Neural progenitor cell (in vitro differentiated cells): ENCODE measurements at regions not wholly inside any gene's neighbourhood (a gene's known extent, or its start where the extent isn't known, plus 50 kb on each side); places are given as distances from the start of the nearest gene placed in this dataset.

Experiments
- DNase-seq: peaks from one replicate; pipeline ENCODE4 v3.0.0-alpha.2; 2016; ENCODE audit warnings: low spot score
- H2AFZ ChIP-seq: fragments of 200-600 bp; sonication (generic); replicated peaks from 2 replicates; pipeline ENCODE4 v1.6.1; 2016; ENCODE audit warnings: antibody characterized with exemption
- H3F3A ChIP-seq: fragments of 200-600 bp; sonication (generic); 2 replicates; pipeline ENCODE4 v1.6.1; 2016; ENCODE audit warnings: antibody characterized with exemption, low read depth
- H3K27ac ChIP-seq: fragments of 200-600 bp; sonication (generic); 2 replicates; pipeline ENCODE4 v1.5.1; 2016; ENCODE audit warnings: mild to moderate bottlenecking
- H3K27me3 ChIP-seq: fragments of 200-600 bp; sonication (generic); 2 replicates; pipeline ENCODE4 v1.6.1; 2016; ENCODE audit warnings: mild to moderate bottlenecking, moderate library complexity
- H3K36me3 ChIP-seq: fragments of 200-600 bp; sonication (generic); 2 replicates; pipeline ENCODE4 v1.5.1; 2016
- H3K4me1 ChIP-seq: fragments of 200-600 bp; sonication (generic); 2 replicates; pipeline ENCODE4 v1.6.1; 2016; ENCODE audit warnings: mixed run types
- H3K4me2 ChIP-seq: fragments of 200-600 bp; sonication (generic); 2 replicates; pipeline ENCODE4 v1.6.1; 2016
- H3K4me3 ChIP-seq: fragments of 200-600 bp; sonication (generic); 2 replicates; pipeline ENCODE4 v1.5.1; 2016
- H3K79me2 ChIP-seq: fragments of 200-600 bp; sonication (generic); 2 replicates; pipeline ENCODE4 v1.6.1; 2016; ENCODE audit warnings: low read depth
- H3K9ac ChIP-seq: fragments of 200-600 bp; sonication (generic); 2 replicates; pipeline ENCODE4 v1.6.1; 2016
- H3K9me3 ChIP-seq: fragments of 200-600 bp; sonication (generic); 2 replicates; pipeline ENCODE4 v1.5.1; 2016; ENCODE audit warnings: low read depth
- H4K20me1 ChIP-seq: fragments of 200-600 bp; sonication (generic); 2 replicates; pipeline ENCODE4 v1.6.1; 2016; ENCODE audit warnings: low read depth
- H3K27ac Mint-ChIP-seq: 3 replicates; pipeline ENCODE4 v1.8.0; 2021; ENCODE audit warnings: mixed read lengths
- H3K27me3 Mint-ChIP-seq: 2 replicates; pipeline ENCODE4 v1.8.0; 2022; ENCODE audit warnings: low read depth, mild to moderate bottlenecking, inconsistent platforms, moderate library complexity, mixed read lengths; ENCODE audit not compliant: insufficient read depth
- H3K36me3 Mint-ChIP-seq: 3 replicates; pipeline ENCODE4 v1.8.0; 2021; ENCODE audit warnings: mixed read lengths
- H3K4me1 Mint-ChIP-seq: 3 replicates; pipeline ENCODE4 v1.8.0; 2021; ENCODE audit warnings: mixed read lengths
- H3K4me3 Mint-ChIP-seq: 3 replicates; pipeline ENCODE4 v1.8.0; 2021; ENCODE audit warnings: mild to moderate bottlenecking, moderate library complexity, mixed read lengths
- H3K9me3 Mint-ChIP-seq: 3 replicates; pipeline ENCODE4 v1.8.0; 2020; ENCODE audit warnings: mixed read lengths
- EZH2 ChIP-seq: fragments of 200-600 bp; sonication (generic); IDR thresholded peaks from 2 replicates; pipeline ENCODE4 v1.6.1; 2017; ENCODE audit warnings: antibody characterized with exemption, mild to moderate bottlenecking, moderate library complexity
- EZH2phosphoT487 ChIP-seq: fragments of 200-600 bp; sonication (generic); IDR thresholded peaks from 2 replicates; pipeline ENCODE4 v1.6.1; 2017; ENCODE audit warnings: antibody characterized with exemption
- TF ChIP-seq, protein P1 (sequence below): fragments of 200-600 bp; sonication (generic); IDR thresholded peaks from 2 replicates; pipeline ENCODE4 v1.5.1; 2017; ENCODE audit warnings: antibody characterized with exemption, mild to moderate bottlenecking

DNA sequence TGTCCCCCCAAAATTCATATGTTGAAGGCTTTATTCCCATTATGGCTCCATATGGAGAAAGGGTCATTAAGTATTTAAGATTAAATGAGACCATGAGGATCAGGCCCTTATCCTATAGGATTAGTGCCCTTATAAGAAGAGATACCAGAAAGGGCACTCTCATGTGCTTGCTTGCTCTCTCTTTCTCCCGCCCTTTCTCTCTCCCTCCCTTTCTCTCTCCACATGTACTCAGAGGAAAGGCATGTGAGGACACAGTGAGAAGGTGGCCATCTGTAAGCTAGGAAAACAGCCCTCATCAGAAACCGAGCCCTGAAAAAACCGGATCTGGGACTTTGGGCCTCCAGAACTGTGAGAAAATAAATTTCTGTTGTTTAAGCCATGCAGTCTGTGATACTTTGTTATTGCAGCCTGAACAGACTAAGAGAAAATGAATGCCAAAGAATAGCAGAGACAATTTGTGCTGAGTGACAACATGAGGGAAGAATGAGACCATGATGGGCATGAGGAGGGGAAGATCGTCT, 300.0 kb upstream of the SLC39A10 start:
- H3K79me2 ChIP-seq, result no peaks in the 10 kb centered on the region
- H3K4me2 ChIP-seq, result no peak overlapping the region
- H3K36me3 ChIP-seq, result no peaks in the 10 kb centered on the region
- no peak for DNase-seq
- no peak for TF ChIP-seq EZH2
- TF ChIP-seq, protein P1, sequence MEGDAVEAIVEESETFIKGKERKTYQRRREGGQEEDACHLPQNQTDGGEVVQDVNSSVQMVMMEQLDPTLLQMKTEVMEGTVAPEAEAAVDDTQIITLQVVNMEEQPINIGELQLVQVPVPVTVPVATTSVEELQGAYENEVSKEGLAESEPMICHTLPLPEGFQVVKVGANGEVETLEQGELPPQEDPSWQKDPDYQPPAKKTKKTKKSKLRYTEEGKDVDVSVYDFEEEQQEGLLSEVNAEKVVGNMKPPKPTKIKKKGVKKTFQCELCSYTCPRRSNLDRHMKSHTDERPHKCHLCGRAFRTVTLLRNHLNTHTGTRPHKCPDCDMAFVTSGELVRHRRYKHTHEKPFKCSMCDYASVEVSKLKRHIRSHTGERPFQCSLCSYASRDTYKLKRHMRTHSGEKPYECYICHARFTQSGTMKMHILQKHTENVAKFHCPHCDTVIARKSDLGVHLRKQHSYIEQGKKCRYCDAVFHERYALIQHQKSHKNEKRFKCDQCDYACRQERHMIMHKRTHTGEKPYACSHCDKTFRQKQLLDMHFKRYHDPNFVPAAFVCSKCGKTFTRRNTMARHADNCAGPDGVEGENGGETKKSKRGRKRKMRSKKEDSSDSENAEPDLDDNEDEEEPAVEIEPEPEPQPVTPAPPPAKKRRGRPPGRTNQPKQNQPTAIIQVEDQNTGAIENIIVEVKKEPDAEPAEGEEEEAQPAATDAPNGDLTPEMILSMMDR, result no peak
- no peak for TF ChIP-seq EZH2phosphoT487
- no peaks in the 10 kb centered on the region for H3K9me3 ChIP-seq
- no peaks in the 10 kb centered on the region for H3K4me1 ChIP-seq
- no peaks in the 10 kb centered on the region for H3K36me3 Mint-ChIP-seq
- no peaks in the 10 kb centered on the region for H3F3A ChIP-seq
- no peak overlapping the region for H3K9ac ChIP-seq
- H3K27me3 Mint-ChIP-seq, result no peaks in the 10 kb centered on the region
- no peaks in the 10 kb centered on the region for H3K4me1 Mint-ChIP-seq
- H3K4me3 ChIP-seq, result no peak overlapping the region
- no peak overlapping the region for H3K27ac ChIP-seq
- no peaks in the 10 kb centered on the region for H3K9me3 Mint-ChIP-seq
- H4K20me1 ChIP-seq, result no peaks in the 10 kb centered on the region
- H3K4me3 Mint-ChIP-seq, result no peak overlapping the region
- H3K27ac Mint-ChIP-seq, result no peak overlapping the region
- no peak overlapping the region for H2AFZ ChIP-seq
- H3K27me3 ChIP-seq, result no peaks in the 10 kb centered on the region

DNA sequence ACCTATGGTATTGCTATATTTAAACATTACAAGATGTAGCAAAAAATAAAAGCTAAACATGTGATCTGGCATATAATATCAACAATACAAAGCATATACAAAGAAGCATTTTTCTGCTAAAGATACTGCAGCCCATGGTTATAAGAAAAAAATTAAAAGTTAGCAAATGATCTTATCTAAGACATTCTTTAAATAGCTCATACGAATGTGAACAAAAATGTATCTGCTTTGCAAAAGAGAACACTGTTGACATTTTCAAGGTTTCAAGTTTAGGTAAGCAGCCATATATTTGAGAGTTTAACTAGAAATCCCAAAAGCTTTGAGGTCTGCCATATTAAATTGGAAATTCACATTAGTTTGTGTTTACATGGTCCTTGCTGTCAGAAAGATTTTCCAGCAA, 301.0 kb upstream of the SLC39A10 start:
- H3K79me2 ChIP-seq, result no peaks in the 10 kb centered on the region
- H3K9me3 ChIP-seq, result no peaks in the 10 kb centered on the region
- Mint-ChIP-seq H3K4me1 (no peaks in the 10 kb centered on the region), H3K27me3 (no peaks in the 10 kb centered on the region), H3K36me3 (no peaks in the 10 kb centered on the region), H3K9me3 (no peaks in the 10 kb centered on the region), H3K4me3 (no peak overlapping the region), H3K27ac (no peak overlapping the region)
- H3K4me1 ChIP-seq, result no peaks in the 10 kb centered on the region
- H3K27ac ChIP-seq, result no peak overlapping the region
- H3K4me2 ChIP-seq, result no peak overlapping the region
- H3K27me3 ChIP-seq, result no peaks in the 10 kb centered on the region
- H3K9ac ChIP-seq, result no peak overlapping the region
- no peak for DNase-seq
- H3F3A ChIP-seq, result no peaks in the 10 kb centered on the region
- no peaks in the 10 kb centered on the region for H3K36me3 ChIP-seq
- TF ChIP-seq EZH2 (no peak), EZH2phosphoT487 (no peak)
- TF ChIP-seq, protein P1, result no peak
- H4K20me1 ChIP-seq, result no peaks in the 10 kb centered on the region
- H2AFZ ChIP-seq, result no peak overlapping the region
- H3K4me3 ChIP-seq, result no peak overlapping the region

DNA sequence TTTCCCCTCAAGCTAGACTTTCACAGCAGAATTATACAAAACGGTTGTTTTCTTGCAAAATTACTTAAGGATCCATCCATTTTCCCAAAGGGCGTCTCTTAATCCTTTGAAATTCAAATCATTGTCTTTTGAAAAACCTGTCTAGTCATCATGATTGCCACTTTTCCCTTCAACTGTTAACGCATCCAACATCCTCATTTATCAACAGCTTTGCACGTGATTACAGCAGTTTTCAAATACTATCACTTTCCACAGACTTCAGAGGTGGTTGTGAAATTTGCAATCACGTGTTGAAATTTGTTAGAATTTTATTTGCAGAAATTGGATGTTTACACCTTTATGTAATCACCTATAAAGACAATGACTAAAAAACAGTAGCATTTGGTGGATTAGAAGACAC, 304.4 kb upstream of the SLC39A10 start:
- no peaks in the 10 kb centered on the region for H4K20me1 ChIP-seq

More for the DNA sequence above, 304.4 kb upstream of the SLC39A10 start:
- Histone ChIP-seq H3K4me3 (no peak overlapping the region), H3F3A (no peaks in the 10 kb centered on the region), H3K36me3 (no peaks in the 10 kb centered on the region), H2AFZ (peak overlapping the region; percentile 36), H3K27me3 (no peaks in the 10 kb centered on the region), H3K79me2 (no peaks in the 10 kb centered on the region), H3K9me3 (no peaks in the 10 kb centered on the region), H3K27ac (no peak overlapping the region), H3K4me2 (no peak overlapping the region), H3K9ac (no peak overlapping the region), H3K4me1 (no peaks in the 10 kb centered on the region)
- no peaks in the 10 kb centered on the region for H3K36me3 Mint-ChIP-seq
- peaks cover 2% of the 10 kb centered on the region for H3K27me3 Mint-ChIP-seq
- H3K27ac Mint-ChIP-seq, result no peak overlapping the region
- no peak for DNase-seq
- H3K4me1 Mint-ChIP-seq, result no peaks in the 10 kb centered on the region
- no peak for TF ChIP-seq EZH2phosphoT487
- TF ChIP-seq EZH2, result no peak
- TF ChIP-seq, protein P1, result no peak
- H3K4me3 Mint-ChIP-seq, result no peak overlapping the region
- peaks cover 3% of the 10 kb centered on the region for H3K9me3 Mint-ChIP-seq
